GM12875 (cell line): ENCODE measurements at regions not wholly inside any gene's neighbourhood (a gene's known extent, or its start where the extent isn't known, plus 50 kb on each side); places are given as distances from the start of the nearest gene placed in this dataset.

ENCODE experiments used
- H3K4me3 ChIP-seq: one replicate; pipeline ENCODE4 v1.5.1; 2011; ENCODE audit warnings: low read depth, low read length, control low read depth
- CTCF ChIP-seq: IDR thresholded peaks from 2 replicates; pipeline ENCODE4 v1.5.1; 2011; ENCODE audit warnings: low read depth, mild to moderate bottlenecking, control low read depth, inconsistent platforms, low read length, moderate library complexity, borderline replicate concordance; ENCODE audit not compliant: insufficient read depth

DNA sequence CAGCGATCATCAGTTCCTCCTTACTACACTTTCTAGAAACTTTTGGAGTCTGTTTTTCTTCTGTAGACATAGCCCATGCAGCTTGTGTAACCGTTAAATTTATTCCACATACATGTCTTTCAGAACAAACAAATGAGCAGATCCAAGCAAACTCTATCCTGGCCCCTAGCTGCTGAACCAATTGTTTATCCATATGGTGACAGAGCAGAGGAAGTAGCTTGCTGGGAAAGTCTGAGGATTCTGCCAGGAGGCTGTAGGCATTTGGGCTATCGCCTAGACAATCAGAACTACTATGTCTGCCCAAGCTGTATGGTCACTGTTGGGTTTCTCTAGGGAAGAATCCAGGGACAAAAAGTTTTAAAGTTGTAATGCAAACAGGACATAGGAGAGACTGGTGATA lies 343.7 kb downstream of the SPRY2 start:
- H3K4me3 ChIP-seq: no peak overlapping the region
- TF ChIP-seq CTCF: no peak

- H3K4me3 ChIP-seq: no peak overlapping the region
- no peak for TF ChIP-seq CTCF
Observed at GRCh38 chr13:79995334-79995733, 345.6 kb downstream of the SPRY2 start.

DNA sequence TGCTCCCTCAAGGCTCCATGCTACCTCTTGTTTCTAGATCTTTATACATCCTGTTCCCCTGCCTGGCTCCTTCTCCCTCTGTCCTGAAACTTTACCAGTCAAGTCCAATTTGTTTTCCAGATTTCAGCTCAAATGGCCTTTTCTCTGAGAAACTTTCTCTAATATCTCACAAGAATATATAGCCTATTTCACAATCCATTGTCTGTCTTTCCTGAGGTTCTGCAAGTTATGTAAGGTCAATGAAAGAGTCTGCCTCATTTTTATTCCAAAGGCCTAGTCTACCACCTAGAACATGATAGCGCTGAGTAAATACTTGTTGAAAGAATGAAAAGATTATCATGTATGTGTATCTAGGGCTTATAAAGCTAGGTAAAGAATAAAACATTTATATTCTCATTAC lies 348.8 kb downstream of the SPRY2 start:
- no peak for TF ChIP-seq CTCF
- no peak overlapping the region for H3K4me3 ChIP-seq

GRCh38 chr13:79990048-79990447 lies 350.9 kb downstream of the SPRY2 start:
- H3K4me3 ChIP-seq: no peak overlapping the region
- no peak for TF ChIP-seq CTCF

GRCh38 chr13:79989217-79989661 lies 351.7 kb downstream of the SPRY2 start:
- H3K4me3 ChIP-seq: no peak overlapping the region
- TF ChIP-seq CTCF: no peak

DNA sequence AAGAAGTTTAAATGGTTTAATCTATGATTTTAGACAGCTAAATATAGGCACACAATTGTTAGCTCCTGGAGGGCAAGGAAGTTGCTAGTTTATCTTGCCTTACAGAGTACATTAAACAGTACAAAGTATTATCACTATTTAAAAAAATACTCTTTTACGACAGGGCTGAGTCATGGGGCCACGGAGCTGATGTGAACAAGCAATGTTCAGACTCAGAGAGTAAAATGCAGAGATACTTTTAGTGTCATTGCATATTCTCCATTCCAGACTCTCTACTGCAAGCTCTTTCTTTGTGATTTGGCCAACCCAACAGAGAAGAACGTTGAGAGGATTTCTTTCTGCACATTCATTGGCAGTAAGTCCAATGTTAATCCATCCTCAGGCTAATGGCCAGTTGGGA lies 352.4 kb downstream of the SPRY2 start:
- no peak for TF ChIP-seq CTCF
- H3K4me3 ChIP-seq: no peak overlapping the region

GRCh38 chr13:79987761-79988160 lies 353.2 kb downstream of the SPRY2 start:
- no peak for TF ChIP-seq CTCF
- no peak overlapping the region for H3K4me3 ChIP-seq
